ENCODE measurements at regions not wholly inside any gene's neighbourhood (a gene's known extent, or its start where the extent isn't known, plus 50 kb on each side); places are given as distances from the start of the nearest gene placed in this dataset.

GRCh38 chrX:125744914-125745313 lies 421.2 kb downstream of the DCAF12L2 start:
- H3K4me3 ChIP-seq (ENCODE audit: low read length), result no peak overlapping the region
- no peaks in the 10 kb centered on the region for H3K9me3 ChIP-seq (ENCODE audit: insufficient read depth, low read depth, low read length)
- H3K27me3 ChIP-seq (ENCODE audit: insufficient read depth, low read length), result no peaks in the 10 kb centered on the region

GRCh38 chrX:125757794-125758564 lies 408.1 kb downstream of the DCAF12L2 start:
- Histone ChIP-seq H3K9ac (ENCODE audit: low read depth, low read length) (no peak overlapping the region), H3K4me3 (ENCODE audit: low read length) (no peak overlapping the region), H3K27ac (ENCODE audit: low read length) (no peak overlapping the region), H3K36me3 (ENCODE audit: insufficient read depth, low read depth, low read length) (no peaks in the 10 kb centered on the region), H3K9me3 (ENCODE audit: insufficient read depth, low read depth, low read length) (no peaks in the 10 kb centered on the region), H3K4me1 (ENCODE audit: insufficient read depth, low read length) (no peaks in the 10 kb centered on the region), H3K27me3 (ENCODE audit: insufficient read depth, low read length) (no peaks in the 10 kb centered on the region)

More at GRCh38 chrX:125744914-125745313, 421.2 kb downstream of the DCAF12L2 start:
- no peaks in the 10 kb centered on the region for H3K36me3 ChIP-seq (ENCODE audit: insufficient read depth, low read depth, low read length)
- H3K27ac ChIP-seq (ENCODE audit: low read length), result no peak overlapping the region
- H3K4me1 ChIP-seq (ENCODE audit: insufficient read depth, low read length), result no peaks in the 10 kb centered on the region
- H3K9ac ChIP-seq (ENCODE audit: low read depth, low read length), result no peak overlapping the region

- Histone ChIP-seq H3K27ac (ENCODE audit: low read length) (no peak overlapping the region), H3K9ac (ENCODE audit: low read depth, low read length) (no peak overlapping the region), H3K27me3 (ENCODE audit: insufficient read depth, low read length) (no peaks in the 10 kb centered on the region), H3K9me3 (ENCODE audit: insufficient read depth, low read depth, low read length) (no peaks in the 10 kb centered on the region), H3K4me1 (ENCODE audit: insufficient read depth, low read length) (no peaks in the 10 kb centered on the region), H3K4me3 (ENCODE audit: low read length) (no peak overlapping the region), H3K36me3 (ENCODE audit: insufficient read depth, low read depth, low read length) (no peaks in the 10 kb centered on the region)
Measured at GRCh38 chrX:125758819-125759218, 407.3 kb downstream of the DCAF12L2 start.

GRCh38 chrX:125762954-125763353 lies 403.1 kb downstream of the DCAF12L2 start:
- no peak overlapping the region for H3K27ac ChIP-seq (ENCODE audit: low read length)
- H3K36me3 ChIP-seq (ENCODE audit: insufficient read depth, low read depth, low read length), result no peaks in the 10 kb centered on the region
- H3K27me3 ChIP-seq (ENCODE audit: insufficient read depth, low read length), result no peaks in the 10 kb centered on the region
- H3K4me1 ChIP-seq (ENCODE audit: insufficient read depth, low read length), result no peaks in the 10 kb centered on the region
- H3K4me3 ChIP-seq (ENCODE audit: low read length), result no peak overlapping the region
- H3K9me3 ChIP-seq (ENCODE audit: insufficient read depth, low read depth, low read length), result no peaks in the 10 kb centered on the region
- H3K9ac ChIP-seq (ENCODE audit: low read depth, low read length), result no peak overlapping the region

GRCh38 chrX:125765347-125765746 lies 400.7 kb downstream of the DCAF12L2 start:
- Histone ChIP-seq H3K4me1 (ENCODE audit: insufficient read depth, low read length) (no peaks in the 10 kb centered on the region), H3K9ac (ENCODE audit: low read depth, low read length) (no peak overlapping the region), H3K27me3 (ENCODE audit: insufficient read depth, low read length) (no peaks in the 10 kb centered on the region), H3K27ac (ENCODE audit: low read length) (no peak overlapping the region), H3K4me3 (ENCODE audit: low read length) (no peak overlapping the region), H3K9me3 (ENCODE audit: insufficient read depth, low read depth, low read length) (no peaks in the 10 kb centered on the region), H3K36me3 (ENCODE audit: insufficient read depth, low read depth, low read length) (no peaks in the 10 kb centered on the region)

- no peak overlapping the region for H3K9ac ChIP-seq (ENCODE audit: low read depth, low read length)
- no peaks in the 10 kb centered on the region for H3K27me3 ChIP-seq (ENCODE audit: insufficient read depth, low read length)
- no peak overlapping the region for H3K27ac ChIP-seq (ENCODE audit: low read length)
- no peaks in the 10 kb centered on the region for H3K36me3 ChIP-seq (ENCODE audit: insufficient read depth, low read depth, low read length)
- no peaks in the 10 kb centered on the region for H3K9me3 ChIP-seq (ENCODE audit: insufficient read depth, low read depth, low read length)
- H3K4me1 ChIP-seq (ENCODE audit: insufficient read depth, low read length), result no peaks in the 10 kb centered on the region
- H3K4me3 ChIP-seq (ENCODE audit: low read length), result no peak overlapping the region
Measured at GRCh38 chrX:125769628-125770027, 396.5 kb downstream of the DCAF12L2 start.

GRCh38 chrX:125778261-125778660 lies 387.8 kb downstream of the DCAF12L2 start:
- Histone ChIP-seq H3K4me1 (ENCODE audit: insufficient read depth, low read length) (no peaks in the 10 kb centered on the region), H3K9ac (ENCODE audit: low read depth, low read length) (no peak overlapping the region), H3K36me3 (ENCODE audit: insufficient read depth, low read depth, low read length) (no peaks in the 10 kb centered on the region), H3K27ac (ENCODE audit: low read length) (no peak overlapping the region), H3K27me3 (ENCODE audit: insufficient read depth, low read length) (no peaks in the 10 kb centered on the region), H3K4me3 (ENCODE audit: low read length) (no peak overlapping the region), H3K9me3 (ENCODE audit: insufficient read depth, low read depth, low read length) (no peaks in the 10 kb centered on the region)

GRCh38 chrX:125782184-125782583 lies 383.9 kb downstream of the DCAF12L2 start:
- Histone ChIP-seq H3K27me3 (ENCODE audit: insufficient read depth, low read length) (no peaks in the 10 kb centered on the region), H3K27ac (ENCODE audit: low read length) (no peak overlapping the region), H3K36me3 (ENCODE audit: insufficient read depth, low read depth, low read length) (no peaks in the 10 kb centered on the region), H3K9ac (ENCODE audit: low read depth, low read length) (no peak overlapping the region), H3K4me3 (ENCODE audit: low read length) (no peak overlapping the region), H3K4me1 (ENCODE audit: insufficient read depth, low read length) (no peaks in the 10 kb centered on the region), H3K9me3 (ENCODE audit: insufficient read depth, low read depth, low read length) (no peaks in the 10 kb centered on the region)

GRCh38 chrX:125786316-125786715 lies 379.8 kb downstream of the DCAF12L2 start:
- Histone ChIP-seq H3K27me3 (ENCODE audit: insufficient read depth, low read length) (no peaks in the 10 kb centered on the region), H3K9ac (ENCODE audit: low read depth, low read length) (no peak overlapping the region), H3K9me3 (ENCODE audit: insufficient read depth, low read depth, low read length) (no peaks in the 10 kb centered on the region), H3K4me3 (ENCODE audit: low read length) (no peak overlapping the region), H3K4me1 (ENCODE audit: insufficient read depth, low read length) (no peaks in the 10 kb centered on the region), H3K36me3 (ENCODE audit: insufficient read depth, low read depth, low read length) (no peaks in the 10 kb centered on the region), H3K27ac (ENCODE audit: low read length) (no peak overlapping the region)

- Histone ChIP-seq H3K9ac (ENCODE audit: low read depth, low read length) (no peak overlapping the region), H3K27me3 (ENCODE audit: insufficient read depth, low read length) (no peaks in the 10 kb centered on the region), H3K9me3 (ENCODE audit: insufficient read depth, low read depth, low read length) (no peaks in the 10 kb centered on the region), H3K4me1 (ENCODE audit: insufficient read depth, low read length) (no peaks in the 10 kb centered on the region), H3K36me3 (ENCODE audit: insufficient read depth, low read depth, low read length) (no peaks in the 10 kb centered on the region), H3K27ac (ENCODE audit: low read length) (no peak overlapping the region), H3K4me3 (ENCODE audit: low read length) (no peak overlapping the region)
Measured at GRCh38 chrX:125791787-125792186, 374.3 kb downstream of the DCAF12L2 start.

- no peaks in the 10 kb centered on the region for H3K4me1 ChIP-seq (ENCODE audit: insufficient read depth, low read length)
- no peaks in the 10 kb centered on the region for H3K36me3 ChIP-seq (ENCODE audit: insufficient read depth, low read depth, low read length)
- no peaks in the 10 kb centered on the region for H3K27me3 ChIP-seq (ENCODE audit: insufficient read depth, low read length)
- no peak overlapping the region for H3K4me3 ChIP-seq (ENCODE audit: low read length)
- H3K9ac ChIP-seq (ENCODE audit: low read depth, low read length), result no peak overlapping the region
- H3K9me3 ChIP-seq (ENCODE audit: insufficient read depth, low read depth, low read length), result no peaks in the 10 kb centered on the region
- no peak overlapping the region for H3K27ac ChIP-seq (ENCODE audit: low read length)
Measured at GRCh38 chrX:125810856-125811255, 355.2 kb downstream of the DCAF12L2 start.

- Histone ChIP-seq H3K27me3 (ENCODE audit: insufficient read depth, low read length) (no peaks in the 10 kb centered on the region), H3K36me3 (ENCODE audit: insufficient read depth, low read depth, low read length) (no peaks in the 10 kb centered on the region), H3K9ac (ENCODE audit: low read depth, low read length) (no peak overlapping the region), H3K27ac (ENCODE audit: low read length) (no peak overlapping the region), H3K4me3 (ENCODE audit: low read length) (no peak overlapping the region), H3K4me1 (ENCODE audit: insufficient read depth, low read length) (no peaks in the 10 kb centered on the region), H3K9me3 (ENCODE audit: insufficient read depth, low read depth, low read length) (no peaks in the 10 kb centered on the region)
Measured at GRCh38 chrX:125826080-125826479, 340.0 kb downstream of the DCAF12L2 start.
